IMR-90 (cell line): ENCODE measurements at regions not wholly inside any gene's neighbourhood (a gene's known extent, or its start where the extent isn't known, plus 50 kb on each side); places are given as distances from the start of the nearest gene placed in this dataset.

ENCODE experiments used
- ATAC-seq: fragments of 200-7000 bp; cut with Tn5 transposase; 2 replicates; pipeline ENCODE4 v1.9.1; 2020; ENCODE audit warnings: low read depth, mild to moderate bottlenecking, moderate library complexity
- BruUV-seq: library from RNA; stranded (reverse); fragments of 400-500 nt; replicated peaks from 2 replicates; lab custom pipeline; 2021; lab: Mats Ljungman, UMichigan
- CTCF ChIA-PET: fragments of 300-600 bp; formaldehyde crosslinking; extraction: SDS; loops from one replicate; lab custom pipeline; 2021; ENCODE audit warnings: antibody characterized with exemption; lab: Yijun Ruan, JAX
- POLR2A ChIA-PET: fragments of 300-600 bp; sonication (Branson Sonifier 250); formaldehyde crosslinking; loops from one replicate; lab custom pipeline; 2022; ENCODE audit warnings: antibody characterized with exemption; ENCODE audit not compliant: unreplicated experiment; lab: Charles Lee
- DNase-seq: peaks from one replicate; pipeline ENCODE4 v3.0.0; 2013
- H2AFZ ChIP-seq: replicated peaks from 2 replicates; pipeline ENCODE3; 2013; ENCODE audit warnings: low read length, mild to moderate bottlenecking; ENCODE audit not compliant: poor library complexity
- H2AK5ac ChIP-seq: 2 replicates; pipeline ENCODE4 v1.6.1; 2013; ENCODE audit warnings: low read depth, low read length, inconsistent platforms
- H2AK9ac ChIP-seq: replicated peaks from 2 replicates; pipeline ENCODE3; 2013; ENCODE audit warnings: mild to moderate bottlenecking, low read depth, low read length, moderate library complexity; ENCODE audit not compliant: poor library complexity
- H2BK120ac ChIP-seq: 2 replicates; pipeline ENCODE4 v1.6.1; 2013; ENCODE audit warnings: low read depth, low read length, inconsistent platforms
- H2BK15ac ChIP-seq: 3 replicates; pipeline ENCODE4 v1.6.1; 2013; ENCODE audit warnings: low read depth, low read length, inconsistent platforms
- H2BK20ac ChIP-seq: 2 replicates; pipeline ENCODE4 v1.6.1; 2013; ENCODE audit warnings: low read depth, mild to moderate bottlenecking, inconsistent platforms, low read length, moderate library complexity
- H2BK5ac ChIP-seq: 2 replicates; pipeline ENCODE4 v1.6.1; 2013; ENCODE audit warnings: mild to moderate bottlenecking, low read depth, low read length, inconsistent platforms; ENCODE audit not compliant: poor library complexity, severe bottlenecking
- H3K14ac ChIP-seq: replicated peaks from 2 replicates; pipeline ENCODE4 v1.6.1; 2013; ENCODE audit warnings: low read depth, low read length, inconsistent platforms
- H3K18ac ChIP-seq: 2 replicates; pipeline ENCODE4 v1.6.1; 2013; ENCODE audit warnings: low read depth, low read length, control low read depth
- H3K23ac ChIP-seq: 2 replicates; pipeline ENCODE4 v1.6.1; 2013; ENCODE audit warnings: low read depth, low read length, inconsistent platforms
- H3K27ac ChIP-seq: 2 replicates; pipeline ENCODE4 v1.5.1; 2013; ENCODE audit warnings: mild to moderate bottlenecking, control low read depth, low read length; ENCODE audit not compliant: insufficient read depth
- H3K27me3 ChIP-seq: 2 replicates; pipeline ENCODE4 v1.6.1; 2013; ENCODE audit warnings: low read length; ENCODE audit not compliant: control insufficient read depth, insufficient read depth
- H3K36me3 ChIP-seq: 2 replicates; pipeline ENCODE4 v1.6.1; 2013; ENCODE audit warnings: low read length, mixed read lengths; ENCODE audit not compliant: control insufficient read depth, insufficient read depth
- H3K4ac ChIP-seq: 2 replicates; pipeline ENCODE4 v1.6.1; 2013; ENCODE audit warnings: low read depth, low read length, inconsistent platforms
- H3K4me1 ChIP-seq: 2 replicates; pipeline ENCODE4 v1.6.1; 2013; ENCODE audit warnings: low read length, mixed read lengths; ENCODE audit not compliant: control insufficient read depth, insufficient read depth
- H3K4me2 ChIP-seq: 2 replicates; pipeline ENCODE4 v1.6.1; 2013; ENCODE audit warnings: low read depth, mild to moderate bottlenecking, control low read depth, low read length, moderate library complexity
- H3K4me3 ChIP-seq: 2 replicates; pipeline ENCODE4 v1.5.1; 2013; ENCODE audit warnings: low read depth, mild to moderate bottlenecking, control low read depth, low read length, moderate library complexity; ENCODE audit not compliant: insufficient read depth
- H3K56ac ChIP-seq: 2 replicates; pipeline ENCODE4 v1.6.1; 2013; ENCODE audit warnings: low read length, inconsistent platforms; ENCODE audit not compliant: insufficient read depth; ENCODE audit errors: extremely low read depth
- H3K79me1 ChIP-seq, 2 experiments: 2 replicates each; pipeline ENCODE4 v1.6.1; 2013; ENCODE audit warnings: low read length in 2 of 2, inconsistent platforms in 1 of 2, low read depth in 1 of 2
- H3K9ac ChIP-seq: 2 replicates; pipeline ENCODE4 v1.6.1; 2013; ENCODE audit warnings: low read depth, low read length, control low read depth
- H3K9me1 ChIP-seq: 2 replicates; pipeline ENCODE4 v1.6.1; 2013; ENCODE audit warnings: low read length, inconsistent platforms; ENCODE audit not compliant: insufficient read depth
- H3K9me3 ChIP-seq: 2 replicates; pipeline ENCODE4 v1.6.1; 2013; ENCODE audit warnings: low read length; ENCODE audit not compliant: control insufficient read depth, insufficient read depth
- H4K20me1 ChIP-seq: 2 replicates; pipeline ENCODE4 v1.6.1; 2013; ENCODE audit warnings: low read length, inconsistent platforms; ENCODE audit not compliant: insufficient read depth
- H4K5ac ChIP-seq: 2 replicates; pipeline ENCODE4 v1.6.1; 2013; ENCODE audit warnings: mild to moderate bottlenecking, low read depth, low read length, control low read depth
- H4K8ac ChIP-seq, 2 experiments: 2 replicates each; pipeline ENCODE4 v1.6.1; 2013; ENCODE audit warnings: low read depth in 2 of 2, low read length in 2 of 2, control low read depth in 1 of 2, inconsistent platforms in 1 of 2
- H4K91ac ChIP-seq: 2 replicates; pipeline ENCODE4 v1.6.1; 2013; ENCODE audit warnings: low read depth, low read length, inconsistent platforms; ENCODE audit not compliant: insufficient read depth
- BHLHE40 ChIP-seq: fragments of 150-350 bp; IDR thresholded peaks from 2 replicates; pipeline ENCODE4 v1.6.1; 2016; ENCODE audit warnings: mild to moderate bottlenecking, low read depth, low read length
- CEBPB ChIP-seq: IDR thresholded peaks from 2 replicates; pipeline ENCODE4 v1.6.1; 2012; ENCODE audit warnings: low read depth, low read length, improper control_type of control experiment
- CHD1 ChIP-seq: IDR thresholded peaks from 2 replicates; pipeline ENCODE4 v1.6.1; 2012; ENCODE audit warnings: low read depth, low read length, improper control_type of control experiment
- ELK1 ChIP-seq: fragments of 150-350 bp; IDR thresholded peaks from 2 replicates; pipeline ENCODE4 v1.6.1; 2016; ENCODE audit warnings: low read depth, mild to moderate bottlenecking, low read length, moderate library complexity, borderline replicate concordance
- FOS ChIP-seq: fragments of 150-350 bp; IDR thresholded peaks from 2 replicates; pipeline ENCODE4 v1.6.1; 2016; ENCODE audit warnings: low read depth, low read length
- MAFK ChIP-seq: IDR thresholded peaks from 2 replicates; pipeline ENCODE4 v1.6.1; 2012; ENCODE audit warnings: low read depth, low read length, improper control_type of control experiment
- MAZ ChIP-seq: IDR thresholded peaks from 2 replicates; pipeline ENCODE4 v1.6.1; 2012; ENCODE audit warnings: low read depth, mild to moderate bottlenecking, low read length, improper control_type of control experiment, moderate library complexity, borderline replicate concordance
- MXI1 ChIP-seq: IDR thresholded peaks from 2 replicates; pipeline ENCODE4 v1.6.1; 2012; ENCODE audit warnings: low read depth, mild to moderate bottlenecking, low read length, moderate library complexity, borderline replicate concordance
- NFE2L2 ChIP-seq: fragments of 150-350 bp; IDR thresholded peaks from 2 replicates; pipeline ENCODE4 v1.6.1; 2016; ENCODE audit warnings: low read depth, mild to moderate bottlenecking, low read length
- RAD21 ChIP-seq: IDR thresholded peaks from 2 replicates; pipeline ENCODE4 v1.6.1; 2012; ENCODE audit warnings: low read length, improper control_type of control experiment
- RCOR1 ChIP-seq: IDR thresholded peaks from 2 replicates; pipeline ENCODE4 v1.6.1; 2012; ENCODE audit warnings: mild to moderate bottlenecking, low read length, improper control_type of control experiment; ENCODE audit not compliant: insufficient replicate concordance
- RFX5 ChIP-seq: IDR thresholded peaks from 2 replicates; pipeline ENCODE4 v1.8.0; 2012; ENCODE audit warnings: low read depth, mild to moderate bottlenecking, low read length, moderate library complexity
- SMC3 ChIP-seq: fragments of 150-350 bp; IDR thresholded peaks from 2 replicates; pipeline ENCODE4 v1.6.1; 2016; ENCODE audit warnings: low read depth, mild to moderate bottlenecking, antibody characterized with exemption, low read length, moderate library complexity
- USF2 ChIP-seq: fragments of 150-350 bp; IDR thresholded peaks from 2 replicates; pipeline ENCODE4 v1.6.1; 2017; ENCODE audit warnings: mild to moderate bottlenecking, antibody characterized with exemption, low read length, low read depth
- dilution Hi-C: fragments of 300-500 bp; cut with HindIII; formaldehyde crosslinking; loops from one replicate; pipeline ENCODE4 v1.14.3; 2018; ENCODE audit warnings: low sequenced_read_pairs; ENCODE audit not compliant: unreplicated experiment
- in situ Hi-C: fragments of 300-500 bp; cut with MboI; formaldehyde crosslinking; loops from 3 replicates; pipeline ENCODE4 v1.14.3; 2019; ENCODE audit warnings: low sequenced_read_pairs, inconsistent platforms, mixed read lengths
- intact Hi-C: fragments of 100-400 bp; cut with micrococcal nuclease; formaldehyde crosslinking; loops from 2 replicates; pipeline ENCODE4 v1.10.0; 2022

- Histone ChIP-seq H3K9me1 (no peaks in the 10 kb centered on the region), H2BK5ac (no peak overlapping the region), H3K4me1 (no peaks in the 10 kb centered on the region), H2BK15ac (no peak overlapping the region), H3K36me3 (no peaks in the 10 kb centered on the region), H3K23ac (no peak overlapping the region), H3K9me3 (peaks cover 7% of the 10 kb centered on the region; the same call in 1 of the 2 replicates), H2BK20ac (no peak overlapping the region), H3K4ac (no peak overlapping the region), H3K14ac (no peak overlapping the region), H4K91ac (no peak overlapping the region), H2AFZ (no peak overlapping the region), H2BK120ac (no peak overlapping the region), H2AK5ac (no peak overlapping the region), H3K79me1 (no peaks in the 10 kb centered on the region), H3K56ac (no peak overlapping the region), H3K27me3 (no peaks in the 10 kb centered on the region), H4K5ac (no peak overlapping the region), H4K20me1 (no peaks in the 10 kb centered on the region), H2AK9ac (no peak overlapping the region), H3K27ac (no peak overlapping the region), H3K18ac (no peak overlapping the region), H3K4me3 (no peak overlapping the region), H4K8ac (no peak overlapping the region), H3K4me2 (no peak overlapping the region), H3K9ac (no peak overlapping the region)
- DNase-seq (no peak), ATAC-seq (no peak)
- TF ChIP-seq RAD21 = no peak
- no peak for TF ChIP-seq CHD1
- no peak for TF ChIP-seq CEBPB
- no peak for TF ChIP-seq MAFK
- TF ChIP-seq USF2 = no peak
- no peak for TF ChIP-seq SMC3
- TF ChIP-seq MAZ = no peak
- no peak for TF ChIP-seq ELK1
- TF ChIP-seq BHLHE40 = no peak
- no peak for TF ChIP-seq NFE2L2
- no peak for TF ChIP-seq RCOR1
- no peak for TF ChIP-seq FOS
- no peak for TF ChIP-seq MXI1
- TF ChIP-seq RFX5 = no peak
- ChIA-PET POLR2A (no interaction called here), CTCF (no interaction called here)
- dilution Hi-C loops (no loop called here), intact Hi-C loops (no loop called here), in situ Hi-C loops (no loop called here)
- no TSS peak for BruUV-seq
Measured at GRCh38 chr2:60214626-60214875, 338.9 kb downstream of the BCL11A start.
